Neuron (in vitro differentiated cells): ENCODE measurements at regions not wholly inside any gene's neighbourhood (a gene's known extent, or its start where the extent isn't known, plus 50 kb on each side); places are given as distances from the start of the nearest gene placed in this dataset.

ENCODE experiments used
- H2AFZ ChIP-seq: one replicate; pipeline ENCODE4 v1.6.1; 2013; ENCODE audit warnings: low read depth, mild to moderate bottlenecking, inconsistent platforms, low read length, moderate library complexity
- H3K27me3 ChIP-seq: one replicate; pipeline ENCODE4 v1.6.1; 2013; ENCODE audit warnings: low read length; ENCODE audit not compliant: insufficient read depth
- H3K36me3 ChIP-seq: one replicate; pipeline ENCODE4 v1.6.1; 2013; ENCODE audit warnings: low read length; ENCODE audit not compliant: insufficient read depth
- H3K4me1 ChIP-seq: one replicate; pipeline ENCODE4 v1.6.1; 2013; ENCODE audit warnings: low read length; ENCODE audit not compliant: insufficient read depth
- H3K4me3 ChIP-seq: 2 replicates; pipeline ENCODE4 v1.5.1; 2013; ENCODE audit warnings: mild to moderate bottlenecking, low read length, moderate library complexity
- H3K9me3 ChIP-seq: one replicate; pipeline ENCODE4 v1.6.1; 2013; ENCODE audit warnings: low read length

DNA sequence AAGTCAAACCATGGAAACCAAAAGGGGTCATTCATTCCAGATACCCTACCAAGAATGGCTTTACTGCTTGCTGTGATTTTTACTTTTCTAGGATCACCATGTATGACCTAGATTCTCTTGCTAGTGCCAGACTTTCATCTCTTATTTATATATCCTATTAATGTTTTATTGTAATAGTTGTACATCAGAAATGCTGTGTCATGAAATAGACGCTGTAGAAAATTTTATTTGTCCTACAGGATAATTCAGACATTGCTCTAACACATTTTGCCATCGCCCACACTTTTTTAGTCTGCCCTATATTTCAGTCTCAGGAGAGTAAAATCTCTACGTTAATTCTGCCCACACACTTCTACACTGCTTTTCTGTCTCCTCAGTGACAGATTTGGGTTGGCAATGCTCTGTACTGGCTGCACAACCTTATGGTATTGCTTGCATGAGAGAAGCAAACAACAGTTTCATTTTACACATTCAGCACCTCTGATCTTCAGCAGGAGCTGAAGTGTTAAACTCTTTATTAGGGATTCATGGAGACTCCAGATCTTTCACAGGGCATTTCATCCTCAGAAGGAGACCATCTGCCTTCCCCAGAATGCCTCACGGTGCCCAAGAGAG lies 871.8 kb upstream of the CHAC2 start:
- no peaks in the 10 kb centered on the region for H3K4me1 ChIP-seq
- H3K9me3 ChIP-seq: peaks cover 2% of the 10 kb centered on the region
- H2AFZ ChIP-seq: no peak overlapping the region
- no peaks in the 10 kb centered on the region for H3K27me3 ChIP-seq
- H3K36me3 ChIP-seq: no peaks in the 10 kb centered on the region
- no peak overlapping the region for H3K4me3 ChIP-seq

DNA sequence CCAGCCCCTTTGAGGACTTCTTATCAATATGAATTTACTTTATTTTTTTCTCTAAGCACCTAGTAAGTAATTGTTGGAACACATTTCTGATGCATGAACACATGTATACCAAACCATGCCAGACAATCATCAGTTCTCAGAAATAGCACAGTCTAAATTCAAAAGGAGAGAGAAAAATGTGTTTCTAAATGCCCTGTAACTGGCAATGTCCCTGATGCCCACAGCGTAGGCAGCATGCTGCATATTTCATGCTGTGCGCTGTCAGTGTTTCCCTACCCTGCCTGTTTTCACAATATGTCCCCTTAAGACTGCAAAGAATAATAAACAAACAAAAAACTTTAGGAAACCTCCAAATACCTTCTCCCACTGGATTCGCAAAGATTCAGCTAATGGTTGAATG lies 881.0 kb upstream of the CHAC2 start:
- Histone ChIP-seq H3K4me1 (peaks cover 1% of the 10 kb centered on the region), H3K4me3 (no peak overlapping the region), H2AFZ (no peak overlapping the region), H3K27me3 (no peaks in the 10 kb centered on the region), H3K36me3 (no peaks in the 10 kb centered on the region), H3K9me3 (no peaks in the 10 kb centered on the region)

DNA sequence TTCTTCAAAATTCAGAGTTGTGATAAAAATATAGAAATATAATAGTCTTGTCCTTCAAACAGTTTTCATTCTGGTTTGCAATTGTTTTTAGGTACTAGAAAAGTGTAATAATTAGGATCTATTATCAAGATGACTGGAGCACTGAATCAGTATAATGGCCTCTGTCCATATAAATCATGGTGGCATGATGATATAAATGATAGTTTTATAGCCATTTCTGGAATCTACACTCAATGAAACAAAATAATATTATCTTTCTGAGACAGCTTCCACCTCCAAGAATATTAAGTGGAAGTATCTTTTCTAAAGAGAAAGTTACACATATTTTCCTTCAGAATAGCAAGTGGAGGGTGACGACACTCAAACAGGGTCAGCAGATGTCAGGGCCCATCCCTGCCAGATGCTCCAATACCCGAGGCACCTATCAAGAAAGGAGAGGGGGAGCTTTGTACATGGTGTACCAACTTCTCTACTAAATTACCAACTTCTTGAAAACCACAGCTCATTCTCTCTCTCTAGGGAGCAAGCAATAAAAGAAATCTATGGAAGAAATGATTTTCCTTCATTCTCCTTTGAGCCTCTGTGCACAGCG lies 882.7 kb upstream of the CHAC2 start:
- Histone ChIP-seq H3K36me3 (no peaks in the 10 kb centered on the region), H3K9me3 (no peaks in the 10 kb centered on the region), H3K4me1 (peaks cover 10% of the 10 kb centered on the region), H3K27me3 (no peaks in the 10 kb centered on the region), H2AFZ (no peak overlapping the region), H3K4me3 (no peak overlapping the region)

DNA sequence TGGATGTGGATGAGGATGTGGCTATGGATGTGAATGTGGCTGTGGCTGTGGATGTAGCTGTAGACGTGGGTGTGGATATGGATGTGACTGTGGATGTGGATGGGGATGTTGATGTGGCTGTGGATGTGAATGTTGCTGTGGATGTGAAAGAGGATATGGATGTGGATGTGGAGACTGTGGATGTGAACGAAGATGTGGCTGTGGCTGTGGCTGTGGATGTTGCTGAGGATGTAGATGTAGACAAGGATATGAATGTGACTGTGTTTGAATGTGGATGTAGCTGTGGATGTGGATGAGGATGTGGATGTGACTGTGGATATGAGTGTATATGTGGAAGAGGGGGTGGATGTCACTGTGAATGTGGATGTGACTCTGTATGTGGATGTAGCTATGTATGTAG lies 884.6 kb upstream of the CHAC2 start:
- Histone ChIP-seq H3K4me1 (peaks cover 10% of the 10 kb centered on the region), H3K27me3 (no peaks in the 10 kb centered on the region), H2AFZ (no peak overlapping the region), H3K4me3 (no peak overlapping the region), H3K9me3 (no peaks in the 10 kb centered on the region), H3K36me3 (no peaks in the 10 kb centered on the region)

DNA sequence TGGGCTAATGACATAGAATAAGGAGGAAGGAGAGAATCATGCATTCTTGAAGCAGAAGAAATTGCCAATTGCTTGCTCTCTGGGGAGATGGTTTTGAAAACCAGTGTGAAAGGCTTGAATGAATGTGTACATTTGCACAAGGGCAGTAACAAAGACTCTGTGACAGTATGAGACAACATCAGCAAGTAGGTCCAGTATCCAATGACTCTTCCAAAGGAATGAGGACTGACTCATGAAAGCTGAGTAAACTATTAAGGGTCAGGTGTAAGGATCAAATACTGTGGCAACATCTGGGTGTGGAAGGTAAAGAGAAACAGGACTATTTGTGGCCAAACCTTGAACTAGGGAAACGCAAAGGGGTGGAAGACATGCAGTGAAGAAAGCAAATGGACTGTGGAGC lies 886.0 kb upstream of the CHAC2 start:
- no peak overlapping the region for H3K4me3 ChIP-seq

DNA sequence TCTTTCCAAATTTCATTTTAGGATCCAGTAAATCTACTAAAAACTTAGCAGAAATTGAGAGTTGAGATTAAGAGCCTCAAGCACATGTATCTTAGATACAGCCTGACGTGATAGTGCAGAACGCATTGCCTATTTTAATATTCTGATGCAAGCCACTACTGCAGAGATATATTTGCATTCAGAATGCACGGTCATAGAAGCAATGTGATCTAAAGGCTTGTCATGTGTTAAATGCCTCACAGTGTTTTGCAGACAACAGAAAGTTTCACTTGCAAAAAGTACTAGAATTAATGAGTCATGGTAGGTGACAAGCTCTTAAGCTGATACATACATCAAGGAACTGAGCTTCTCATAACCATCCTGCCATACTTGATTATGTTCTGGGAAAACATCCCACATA lies 886.7 kb upstream of the CHAC2 start:
- no peaks in the 10 kb centered on the region for H3K27me3 ChIP-seq
- H3K9me3 ChIP-seq: no peaks in the 10 kb centered on the region
- H2AFZ ChIP-seq: no peak overlapping the region
- H3K4me3 ChIP-seq: no peak overlapping the region
- H3K36me3 ChIP-seq: no peaks in the 10 kb centered on the region
- H3K4me1 ChIP-seq: peaks cover 10% of the 10 kb centered on the region

More for the DNA sequence above, 886.0 kb upstream of the CHAC2 start:
- Histone ChIP-seq H3K27me3 (no peaks in the 10 kb centered on the region), H3K4me1 (peaks cover 10% of the 10 kb centered on the region), H3K36me3 (no peaks in the 10 kb centered on the region), H3K9me3 (no peaks in the 10 kb centered on the region), H2AFZ (no peak overlapping the region)

DNA sequence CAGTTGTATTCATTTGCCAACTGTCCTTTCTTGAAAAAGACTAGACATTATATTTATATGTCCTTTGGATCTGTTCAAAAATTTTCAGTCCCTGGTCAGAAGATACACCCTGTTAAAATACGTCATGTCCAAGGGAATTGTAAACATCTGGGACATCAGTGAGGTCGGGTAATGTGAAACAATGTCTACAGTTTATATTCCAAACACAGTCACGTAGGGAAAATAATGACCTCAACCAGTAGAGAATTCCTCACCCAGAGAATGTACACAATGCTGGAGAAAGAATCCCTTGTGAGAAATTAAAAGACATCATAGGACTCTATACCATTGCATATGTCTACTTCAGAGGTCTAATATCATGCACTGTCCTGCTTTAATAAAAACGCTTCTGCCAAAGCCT lies 888.0 kb upstream of the CHAC2 start:
- H2AFZ ChIP-seq: no peak overlapping the region
- H3K36me3 ChIP-seq: no peaks in the 10 kb centered on the region
- H3K27me3 ChIP-seq: no peaks in the 10 kb centered on the region
- H3K4me3 ChIP-seq: no peak overlapping the region
- no peaks in the 10 kb centered on the region for H3K9me3 ChIP-seq
- peaks cover 10% of the 10 kb centered on the region for H3K4me1 ChIP-seq

DNA sequence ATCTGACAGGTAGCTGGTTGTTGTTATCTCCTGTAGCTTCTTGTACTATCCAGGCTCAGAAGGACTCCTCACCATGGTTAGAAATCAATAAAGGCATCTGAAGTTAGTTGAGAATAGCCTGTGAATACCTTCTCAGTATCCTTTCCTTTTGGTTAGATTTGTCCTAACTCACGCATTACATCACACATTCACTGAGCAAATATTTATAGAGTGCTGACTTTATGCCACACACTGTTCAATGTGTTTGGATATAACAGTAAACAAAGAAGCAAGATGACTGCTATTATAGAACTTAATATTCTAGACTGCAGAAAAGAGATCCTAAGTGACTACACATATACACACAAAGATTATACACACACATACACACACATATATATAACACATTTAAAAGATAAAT lies 889.9 kb upstream of the CHAC2 start:
- H2AFZ ChIP-seq: no peak overlapping the region
- H3K36me3 ChIP-seq: no peaks in the 10 kb centered on the region
- no peaks in the 10 kb centered on the region for H3K9me3 ChIP-seq

DNA sequence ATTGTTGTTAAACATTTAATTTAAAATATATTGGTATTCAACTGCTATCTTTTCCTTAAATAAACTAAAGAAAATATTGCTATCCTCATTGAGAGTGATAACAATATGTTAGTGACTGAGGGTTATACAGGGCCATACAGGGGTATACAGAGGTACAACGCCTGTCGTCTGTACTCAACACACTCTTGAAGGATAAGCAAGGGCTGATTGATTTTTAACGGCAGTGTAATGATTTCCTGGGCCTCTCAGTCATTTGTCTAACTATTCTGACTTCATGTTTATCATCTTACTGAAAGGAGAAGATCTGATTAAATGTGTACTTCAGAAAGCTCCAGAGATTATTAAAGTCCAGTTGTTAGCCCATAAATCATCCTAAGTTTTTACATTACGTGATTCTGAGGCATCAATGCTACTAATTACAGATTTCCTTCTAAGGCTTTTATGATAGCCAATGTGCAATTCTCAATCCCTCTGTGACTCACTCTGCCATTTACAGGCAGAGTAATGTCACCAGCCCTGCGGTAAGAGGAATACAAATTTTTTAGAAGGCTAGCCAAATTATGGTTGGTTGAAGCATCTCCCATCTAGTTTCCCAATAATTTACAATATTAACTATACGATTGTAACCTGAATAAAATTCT lies 893.0 kb upstream of the CHAC2 start:
- Histone ChIP-seq H3K4me1 (no peaks in the 10 kb centered on the region), H2AFZ (no peak overlapping the region), H3K9me3 (no peaks in the 10 kb centered on the region), H3K4me3 (no peak overlapping the region), H3K27me3 (no peaks in the 10 kb centered on the region), H3K36me3 (no peaks in the 10 kb centered on the region)

More for the DNA sequence above, 889.9 kb upstream of the CHAC2 start:
- no peak overlapping the region for H3K4me3 ChIP-seq
- no peaks in the 10 kb centered on the region for H3K27me3 ChIP-seq
- peaks cover 10% of the 10 kb centered on the region for H3K4me1 ChIP-seq

DNA sequence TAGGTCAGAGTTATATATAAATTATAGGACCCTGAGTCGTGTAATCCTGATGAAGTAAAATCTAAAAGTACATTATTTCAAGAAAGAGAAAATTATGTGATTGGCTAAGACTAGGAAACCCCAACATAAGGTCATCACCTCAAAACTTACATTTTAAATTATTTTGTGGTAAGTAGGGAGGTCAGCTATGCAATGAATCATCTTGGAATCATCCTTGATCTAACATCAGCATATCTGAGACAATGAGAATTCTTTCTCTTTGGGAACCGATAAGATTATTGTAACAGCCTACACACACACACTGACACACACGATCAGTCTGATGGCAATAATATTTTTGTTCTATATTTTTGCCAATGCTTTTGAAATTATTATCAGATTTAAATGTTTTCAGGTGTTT lies 904.8 kb upstream of the CHAC2 start:
- Histone ChIP-seq H3K27me3 (no peaks in the 10 kb centered on the region), H3K36me3 (no peaks in the 10 kb centered on the region), H3K4me3 (no peak overlapping the region), H3K4me1 (no peaks in the 10 kb centered on the region), H2AFZ (no peak overlapping the region), H3K9me3 (no peaks in the 10 kb centered on the region)

DNA sequence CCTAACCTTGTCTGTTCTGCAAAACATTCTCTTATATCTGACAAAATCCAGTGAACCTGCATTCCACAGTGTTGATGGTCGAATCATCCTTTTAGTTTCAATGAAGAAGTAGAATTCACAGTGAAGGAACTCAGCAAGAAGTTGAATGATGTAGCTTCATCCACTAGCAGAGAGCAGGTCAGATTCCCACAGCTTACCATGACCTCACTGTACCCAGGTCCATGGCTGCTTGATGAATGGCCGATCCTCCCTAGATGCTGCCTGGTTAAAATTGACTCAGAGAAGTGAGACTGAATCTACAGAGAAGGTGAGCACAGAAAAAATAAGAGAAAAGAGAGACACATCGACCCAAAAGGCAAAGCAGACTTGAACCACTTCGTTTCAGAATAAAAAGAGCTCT lies 906.0 kb upstream of the CHAC2 start:
- H2AFZ ChIP-seq: no peak overlapping the region
- no peaks in the 10 kb centered on the region for H3K36me3 ChIP-seq
- H3K27me3 ChIP-seq: no peaks in the 10 kb centered on the region
- H3K4me3 ChIP-seq: no peak overlapping the region
- H3K4me1 ChIP-seq: no peaks in the 10 kb centered on the region
- no peaks in the 10 kb centered on the region for H3K9me3 ChIP-seq

DNA sequence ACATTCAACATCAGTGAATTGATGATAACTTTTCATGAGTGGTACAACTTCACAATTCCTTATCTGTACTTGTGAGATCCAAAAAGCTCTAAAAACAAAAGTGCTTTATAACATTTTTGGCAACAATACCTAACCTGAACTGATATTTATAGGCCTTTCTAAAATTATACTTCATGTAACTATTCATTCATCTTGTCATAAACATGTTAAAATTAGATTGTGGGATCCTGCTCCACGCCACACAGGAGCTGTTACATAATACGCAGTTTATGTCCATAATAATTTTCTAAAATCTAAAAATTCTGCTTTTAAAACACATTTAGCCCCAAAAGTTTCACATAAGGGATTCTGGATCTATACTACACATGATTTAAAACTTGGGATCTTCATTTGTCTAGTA lies 908.5 kb upstream of the CHAC2 start:
- Histone ChIP-seq H3K4me3 (no peak overlapping the region), H3K27me3 (no peaks in the 10 kb centered on the region), H3K4me1 (no peaks in the 10 kb centered on the region), H3K36me3 (no peaks in the 10 kb centered on the region), H2AFZ (no peak overlapping the region), H3K9me3 (no peaks in the 10 kb centered on the region)

DNA sequence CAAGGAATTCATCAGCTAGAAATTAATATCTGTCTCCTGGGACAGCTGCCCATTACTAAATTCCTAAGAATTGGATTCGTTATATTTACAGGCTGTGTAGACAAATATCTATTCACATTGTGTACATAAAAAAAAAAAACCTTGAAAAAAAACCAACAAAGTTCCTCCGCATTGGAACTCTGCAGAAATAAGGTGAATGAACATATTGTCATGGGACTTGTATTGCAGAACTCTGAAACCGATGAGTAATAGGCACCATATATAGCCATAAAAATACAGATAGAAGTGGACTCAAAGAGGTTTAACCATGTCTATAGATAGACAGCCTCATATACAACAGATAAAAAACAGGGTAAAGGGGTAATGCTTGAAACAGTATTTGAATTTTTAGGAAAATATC lies 909.9 kb upstream of the CHAC2 start:
- Histone ChIP-seq H3K27me3 (no peaks in the 10 kb centered on the region), H3K36me3 (no peaks in the 10 kb centered on the region), H3K4me1 (no peaks in the 10 kb centered on the region), H3K4me3 (no peak overlapping the region), H3K9me3 (no peaks in the 10 kb centered on the region), H2AFZ (no peak overlapping the region)

DNA sequence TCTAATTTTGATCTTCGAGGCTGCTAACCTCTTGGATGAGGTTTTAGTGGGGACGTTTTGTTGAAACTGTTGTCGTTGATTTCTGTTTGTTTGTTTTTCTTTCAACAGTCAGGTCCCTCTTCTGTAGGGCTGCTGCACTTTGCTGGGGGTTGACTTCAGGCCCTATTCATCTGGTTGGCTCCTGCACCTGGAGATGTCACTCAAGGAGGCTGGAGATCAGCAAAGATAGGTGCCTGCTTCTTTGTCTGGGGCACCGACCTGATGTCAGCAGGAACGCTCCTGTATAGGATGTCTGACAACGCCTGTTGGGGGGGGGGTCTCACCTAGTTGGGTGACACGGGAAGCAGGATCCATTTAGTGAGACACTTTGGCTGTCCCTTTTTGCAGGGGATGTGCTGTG lies 915.6 kb upstream of the CHAC2 start:
- no peaks in the 10 kb centered on the region for H3K4me1 ChIP-seq
- H3K9me3 ChIP-seq: no peaks in the 10 kb centered on the region
- H3K4me3 ChIP-seq: no peak overlapping the region
- H3K27me3 ChIP-seq: no peaks in the 10 kb centered on the region
- no peak overlapping the region for H2AFZ ChIP-seq
- no peaks in the 10 kb centered on the region for H3K36me3 ChIP-seq
